HG03342 (cell line): ENCODE measurements at regions not wholly inside any gene's neighbourhood (a gene's known extent, or its start where the extent isn't known, plus 50 kb on each side); places are given as distances from the start of the nearest gene placed in this dataset.

Source experiments
- ATAC-seq: cut with Tn5 transposase; IDR thresholded peaks from one replicate; pipeline ENCODE4 v1.9.1; 2021; ENCODE audit warnings: mild to moderate bottlenecking, moderate library complexity; ENCODE audit not compliant: unreplicated experiment

GRCh38 chr10:105691811-105692210, 1050.7 kb downstream of the SORCS3 start:
- ATAC-seq = no peak

- no peak for ATAC-seq
Observed at GRCh38 chr10:105682911-105683310, 1041.8 kb downstream of the SORCS3 start.

GRCh38 chr10:105681051-105681450, 1040.0 kb downstream of the SORCS3 start:
- no peak for ATAC-seq

- ATAC-seq = no peak
Observed at GRCh38 chr10:105679781-105680180, 1038.7 kb downstream of the SORCS3 start.

- ATAC-seq = no peak
Observed at GRCh38 chr10:105675333-105675732, 1034.2 kb downstream of the SORCS3 start.

- ATAC-seq = no peak
Observed at GRCh38 chr10:105674448-105674847, 1033.4 kb downstream of the SORCS3 start.

- ATAC-seq = no peak
Observed at GRCh38 chr10:105658696-105659095, 1017.6 kb downstream of the SORCS3 start.

- no peak for ATAC-seq
Observed at GRCh38 chr10:105656856-105657255, 1015.8 kb downstream of the SORCS3 start.

GRCh38 chr10:105650306-105650705, 1009.2 kb downstream of the SORCS3 start:
- ATAC-seq = no peak

- ATAC-seq = no peak
Observed at GRCh38 chr10:105647354-105647753, 1006.3 kb downstream of the SORCS3 start.

- ATAC-seq = no peak
Observed at GRCh38 chr10:105644978-105645377, 1003.9 kb downstream of the SORCS3 start.

GRCh38 chr10:105644559-105644958, 1003.5 kb downstream of the SORCS3 start:
- no peak for ATAC-seq

- ATAC-seq = no peak
Observed at GRCh38 chr10:105644091-105644490, 1003.0 kb downstream of the SORCS3 start.

- no peak for ATAC-seq
Observed at GRCh38 chr10:105643660-105644059, 1002.6 kb downstream of the SORCS3 start.

- no peak for ATAC-seq
Observed at GRCh38 chr10:105634281-105634680, 993.2 kb downstream of the SORCS3 start.

GRCh38 chr10:105615715-105616365, 974.8 kb downstream of the SORCS3 start:
- ATAC-seq = no peak

- no peak for ATAC-seq
Observed at GRCh38 chr10:105611244-105611798, 970.2 kb downstream of the SORCS3 start.

GRCh38 chr10:105609451-105609850, 968.4 kb downstream of the SORCS3 start:
- no peak for ATAC-seq

- ATAC-seq = no peak
Observed at GRCh38 chr10:105605918-105606317, 964.8 kb downstream of the SORCS3 start.

- no peak for ATAC-seq
Observed at GRCh38 chr10:105605104-105605503, 964.0 kb downstream of the SORCS3 start.

GRCh38 chr10:105598207-105598606, 957.1 kb downstream of the SORCS3 start:
- ATAC-seq = no peak

- no peak for ATAC-seq
Observed at GRCh38 chr10:105597312-105597711, 956.2 kb downstream of the SORCS3 start.

- ATAC-seq = no peak
Observed at GRCh38 chr10:105596749-105597148, 955.7 kb downstream of the SORCS3 start.
